Tibial nerve (tissue), 4 donors: ENCODE measurements at regions not wholly inside any gene's neighbourhood (a gene's known extent, or its start where the extent isn't known, plus 50 kb on each side); places are given as distances from the start of the nearest gene placed in this dataset.

ENCODE experiments used
- DNase-seq, 2 donors: peaks; one replicate each; pipeline ENCODE4 v3.0.0-alpha.2; 2019; ENCODE audit warnings: low spot score in 2 of 2
- H3K27ac ChIP-seq, 4 donors: fragments of 200-600 bp; sonication (generic) in 3 of 4; one replicate each; pipeline ENCODE4 v1.5.1; 2017 to 2019; ENCODE audit warnings: mild to moderate bottlenecking in 1 of 4
- H3K27me3 ChIP-seq, 2 donors: fragments of 200-600 bp; sonication (generic) in 1 of 2; one replicate each; pipeline versions ENCODE4 v1.5.1 to v1.6.0; 2017 to 2019
- H3K36me3 ChIP-seq, 3 donors: fragments of 200-600 bp; sonication (generic); one replicate each; pipeline ENCODE4 v1.5.1; 2018 to 2019
- H3K4me1 ChIP-seq, 4 donors: fragments of 200-600 bp; sonication (generic) in 3 of 4; one replicate each; pipeline ENCODE4 v1.5.1; 2017 to 2019
- H3K4me3 ChIP-seq, 4 donors: fragments of 200-600 bp; sonication (generic) in 3 of 4; one replicate each; pipeline ENCODE4 v1.5.1; 2017 to 2019; ENCODE audit warnings: mild to moderate bottlenecking in 1 of 4, moderate library complexity in 1 of 4
- H3K9me3 ChIP-seq, 4 donors: fragments of 200-600 bp; sonication (generic) in 3 of 4; one replicate each; pipeline ENCODE4 v1.5.1; 2017 to 2019
- EP300 ChIP-seq, 2 donors: sonication (generic); formaldehyde crosslinking; IDR thresholded peaks; one replicate each; pipeline ENCODE4 v1.6.1; 2017; ENCODE audit warnings: antibody characterized with exemption in 2 of 2, mild to moderate bottlenecking in 1 of 2
- POLR2A ChIP-seq, 2 donors: fragments of 450-650 bp; IDR thresholded peaks; one replicate each; pipeline ENCODE4 v1.6.1; 2017; ENCODE audit warnings: antibody characterized with exemption in 2 of 2, mild to moderate bottlenecking in 2 of 2, moderate library complexity in 2 of 2
- WGBS, 2 donors: methylation state at CpG; one replicate each; pipeline ENCODE4 v1.1.5; 2018; 5-methylcytosine and 5-hydroxymethylcytosine counted together
- TF ChIP-seq, protein P1 (sequence below), 5 experiments: fragments of 200-600 bp in 3 of 5; fragments of 450-650 bp in 2 of 5; sonication (generic) in 3 of 5; IDR thresholded peaks; one replicate each; pipeline ENCODE4 v1.5.1; 2016 to 2019; ENCODE audit warnings: antibody characterized with exemption in 5 of 5, mild to moderate bottlenecking in 3 of 5, moderate library complexity in 2 of 5

DNA sequence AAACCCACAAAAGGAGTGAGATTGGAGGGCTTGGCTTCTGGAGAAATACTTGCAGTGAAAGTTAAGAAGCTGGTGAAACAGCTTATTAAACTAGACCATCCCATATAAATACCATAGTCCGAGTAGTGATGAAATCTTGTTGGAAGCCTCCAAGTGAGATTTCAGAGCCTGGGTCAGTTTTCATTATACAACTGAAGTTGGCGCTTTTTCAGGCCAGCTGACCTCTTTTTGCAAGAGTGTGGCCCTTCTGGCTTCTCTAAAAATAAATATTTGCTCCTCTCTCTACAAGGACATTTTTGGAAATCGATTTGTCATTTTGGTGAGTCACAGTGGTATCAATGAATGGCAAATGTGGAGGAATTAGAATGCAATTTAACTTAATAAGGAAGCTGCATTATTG, 51.2 kb upstream of the THRB start:
- 26 to 44% methylated on average over 3 of the region's 3 CpGs for WGBS, 2 donors
- no peak overlapping the region for H3K27ac ChIP-seq
- TF ChIP-seq, protein P1, sequence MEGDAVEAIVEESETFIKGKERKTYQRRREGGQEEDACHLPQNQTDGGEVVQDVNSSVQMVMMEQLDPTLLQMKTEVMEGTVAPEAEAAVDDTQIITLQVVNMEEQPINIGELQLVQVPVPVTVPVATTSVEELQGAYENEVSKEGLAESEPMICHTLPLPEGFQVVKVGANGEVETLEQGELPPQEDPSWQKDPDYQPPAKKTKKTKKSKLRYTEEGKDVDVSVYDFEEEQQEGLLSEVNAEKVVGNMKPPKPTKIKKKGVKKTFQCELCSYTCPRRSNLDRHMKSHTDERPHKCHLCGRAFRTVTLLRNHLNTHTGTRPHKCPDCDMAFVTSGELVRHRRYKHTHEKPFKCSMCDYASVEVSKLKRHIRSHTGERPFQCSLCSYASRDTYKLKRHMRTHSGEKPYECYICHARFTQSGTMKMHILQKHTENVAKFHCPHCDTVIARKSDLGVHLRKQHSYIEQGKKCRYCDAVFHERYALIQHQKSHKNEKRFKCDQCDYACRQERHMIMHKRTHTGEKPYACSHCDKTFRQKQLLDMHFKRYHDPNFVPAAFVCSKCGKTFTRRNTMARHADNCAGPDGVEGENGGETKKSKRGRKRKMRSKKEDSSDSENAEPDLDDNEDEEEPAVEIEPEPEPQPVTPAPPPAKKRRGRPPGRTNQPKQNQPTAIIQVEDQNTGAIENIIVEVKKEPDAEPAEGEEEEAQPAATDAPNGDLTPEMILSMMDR (IDR thresholded peaks at IDR 0.05), result no peak
- TF ChIP-seq EP300 (IDR thresholded peaks at IDR 0.05), result peak in 1 of 2 donors; percentile 39
- TF ChIP-seq POLR2A (IDR thresholded peaks at IDR 0.05), result no peak
- no peaks in the 10 kb centered on the region for H3K9me3 ChIP-seq
- H3K4me3 ChIP-seq, result no peak overlapping the region
- H3K36me3 ChIP-seq, result no peaks in the 10 kb centered on the region
- no peaks in the 10 kb centered on the region for H3K27me3 ChIP-seq
- DNase-seq, result peak in 1 of 2 donors; percentile 46
- peaks cover 0 to 5% (median 0%) of the 10 kb centered on the region in 4 donors for H3K4me1 ChIP-seq

- Histone ChIP-seq H3K4me1 (peaks cover 0 to 5% (median 0%) of the 10 kb centered on the region in 4 donors), H3K4me3 (no peak overlapping the region), H3K27me3 (no peaks in the 10 kb centered on the region), H3K27ac (no peak overlapping the region), H3K36me3 (no peaks in the 10 kb centered on the region), H3K9me3 (no peaks in the 10 kb centered on the region)
- no peak for TF ChIP-seq POLR2A (IDR thresholded peaks at IDR 0.05)
- TF ChIP-seq, protein P1 (IDR thresholded peaks at IDR 0.05), result no peak
- no peak for TF ChIP-seq EP300 (IDR thresholded peaks at IDR 0.05)
- no peak for DNase-seq
- 27 to 32% methylated on average over 2 of the region's 2 CpGs for whole genome bisulfite sequencing, 2 donors
Measured at GRCh38 chr3:24548278-24548677, 53.6 kb upstream of the THRB start.

DNA sequence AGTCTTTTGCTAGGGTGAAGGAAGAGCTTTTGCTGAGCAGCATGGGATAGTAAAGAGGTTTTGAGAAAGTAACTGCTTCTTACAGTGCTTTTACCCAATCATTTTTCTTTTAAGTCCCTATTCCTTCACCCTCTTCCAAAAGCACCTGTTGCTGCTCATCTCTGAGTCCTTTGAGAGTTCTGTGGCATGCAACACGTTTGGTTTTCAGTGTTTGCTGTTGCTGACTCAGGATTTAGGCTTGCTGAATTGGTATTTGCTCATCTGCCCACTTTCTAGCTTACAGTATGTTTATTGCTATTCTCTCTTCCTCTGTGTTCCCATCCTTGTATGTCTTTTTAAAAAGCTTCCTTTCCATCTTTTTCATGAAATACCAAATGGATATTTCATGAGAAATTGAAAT, 55.9 kb upstream of the THRB start:
- no peaks in the 10 kb centered on the region for H3K36me3 ChIP-seq
- H3K4me1 ChIP-seq, result peaks cover 0 to 5% (median 0%) of the 10 kb centered on the region in 4 donors
- 20 to 28% methylated on average over 1 of the region's 1 CpG for WGBS, 2 donors
- no peak for DNase-seq
- no peak overlapping the region for H3K4me3 ChIP-seq
- no peak overlapping the region for H3K27ac ChIP-seq
- no peaks in the 10 kb centered on the region for H3K9me3 ChIP-seq
- no peaks in the 10 kb centered on the region for H3K27me3 ChIP-seq
- TF ChIP-seq POLR2A (IDR thresholded peaks at IDR 0.05), result no peak
- TF ChIP-seq EP300 (IDR thresholded peaks at IDR 0.05), result no peak
- TF ChIP-seq, protein P1 (IDR thresholded peaks at IDR 0.05), result no peak

- no peaks in the 10 kb centered on the region for H3K27me3 ChIP-seq
Measured at GRCh38 chr3:24551626-24552025, 57.0 kb upstream of the THRB start.

DNA sequence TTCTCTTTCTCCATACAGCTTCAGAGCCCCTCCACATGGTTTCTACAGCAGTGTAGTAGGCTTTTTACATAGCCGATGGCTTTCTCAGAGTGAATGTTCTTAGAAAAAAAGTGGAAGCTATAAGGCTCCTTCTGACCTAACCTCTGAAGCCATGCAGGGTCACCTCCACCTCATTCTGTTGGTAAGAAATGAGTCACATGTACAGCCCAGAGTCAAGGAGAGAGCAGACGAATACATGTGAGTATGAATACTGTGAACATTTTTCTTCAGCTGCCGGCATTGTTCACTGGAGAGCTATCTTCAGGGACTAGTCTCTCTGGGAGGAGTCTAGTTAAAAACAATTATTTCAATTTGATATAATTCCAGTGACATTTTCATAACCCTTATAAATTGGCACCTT, 68.2 kb upstream of the THRB start:
- 84 to 90% methylated on average over 3 of the region's 3 CpGs for WGBS, 2 donors
- TF ChIP-seq POLR2A (IDR thresholded peaks at IDR 0.05) (no peak), EP300 (IDR thresholded peaks at IDR 0.05) (no peak)
- TF ChIP-seq, protein P1 (IDR thresholded peaks at IDR 0.05), result no peak
- H3K4me3 ChIP-seq, result no peak overlapping the region
- no peak overlapping the region for H3K27ac ChIP-seq
- H3K36me3 ChIP-seq, result no peaks in the 10 kb centered on the region
- DNase-seq, result no peak
- no peaks in the 10 kb centered on the region for H3K4me1 ChIP-seq
- no peaks in the 10 kb centered on the region for H3K27me3 ChIP-seq
- H3K9me3 ChIP-seq, result peaks cover 0 to 14% (median 2%) of the 10 kb centered on the region in 4 donors

More at GRCh38 chr3:24551626-24552025, 57.0 kb upstream of the THRB start:
- TF ChIP-seq, protein P1 (IDR thresholded peaks at IDR 0.05), result no peak
- TF ChIP-seq EP300 (IDR thresholded peaks at IDR 0.05) (no peak), POLR2A (IDR thresholded peaks at IDR 0.05) (no peak)
- DNase-seq, result no peak
- no peak overlapping the region for H3K4me3 ChIP-seq
- H3K4me1 ChIP-seq, result peaks cover 0 to 5% (median 0%) of the 10 kb centered on the region in 4 donors
- 49 to 58% methylated on average over 2 of the region's 2 CpGs for WGBS, 2 donors
- H3K36me3 ChIP-seq, result no peaks in the 10 kb centered on the region
- no peaks in the 10 kb centered on the region for H3K9me3 ChIP-seq
- no peak overlapping the region for H3K27ac ChIP-seq
